HG02678 (cell line): ENCODE measurements at regions not wholly inside any gene's neighbourhood (a gene's known extent, or its start where the extent isn't known, plus 50 kb on each side); places are given as distances from the start of the nearest gene placed in this dataset.

Source experiments
- ATAC-seq: cut with Tn5 transposase; IDR thresholded peaks from one replicate; pipeline ENCODE4 v1.9.1; 2021; ENCODE audit warnings: mild to moderate bottlenecking, moderate library complexity; ENCODE audit not compliant: unreplicated experiment

- no peak for ATAC-seq
Measured at GRCh38 chr4:138927072-138927471, 88.5 kb upstream of the NOCT start.

DNA sequence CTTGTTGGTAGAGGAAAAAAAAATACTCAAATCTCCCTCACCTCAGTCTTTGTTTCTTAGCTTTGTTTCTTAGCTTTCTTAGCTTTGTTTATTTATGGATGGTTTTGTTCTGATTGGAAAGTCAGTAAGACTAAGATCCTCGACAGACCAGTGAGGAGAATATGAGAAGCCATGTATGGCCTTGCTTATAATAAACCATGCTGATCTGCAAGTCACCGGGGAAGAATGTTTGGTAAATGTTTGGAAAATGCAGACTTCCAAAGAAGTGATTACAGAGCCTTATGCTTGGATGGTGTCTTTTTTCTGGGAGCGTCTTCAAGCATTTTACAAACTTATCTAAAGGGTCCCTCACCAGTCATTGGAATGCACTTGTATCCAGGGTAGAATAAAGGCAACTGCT lies 90.1 kb upstream of the NOCT start:
- ATAC-seq = no peak

- peak; percentile 97 for ATAC-seq
Measured at GRCh38 chr4:138919094-138919936, 96.3 kb upstream of the NOCT start.

DNA sequence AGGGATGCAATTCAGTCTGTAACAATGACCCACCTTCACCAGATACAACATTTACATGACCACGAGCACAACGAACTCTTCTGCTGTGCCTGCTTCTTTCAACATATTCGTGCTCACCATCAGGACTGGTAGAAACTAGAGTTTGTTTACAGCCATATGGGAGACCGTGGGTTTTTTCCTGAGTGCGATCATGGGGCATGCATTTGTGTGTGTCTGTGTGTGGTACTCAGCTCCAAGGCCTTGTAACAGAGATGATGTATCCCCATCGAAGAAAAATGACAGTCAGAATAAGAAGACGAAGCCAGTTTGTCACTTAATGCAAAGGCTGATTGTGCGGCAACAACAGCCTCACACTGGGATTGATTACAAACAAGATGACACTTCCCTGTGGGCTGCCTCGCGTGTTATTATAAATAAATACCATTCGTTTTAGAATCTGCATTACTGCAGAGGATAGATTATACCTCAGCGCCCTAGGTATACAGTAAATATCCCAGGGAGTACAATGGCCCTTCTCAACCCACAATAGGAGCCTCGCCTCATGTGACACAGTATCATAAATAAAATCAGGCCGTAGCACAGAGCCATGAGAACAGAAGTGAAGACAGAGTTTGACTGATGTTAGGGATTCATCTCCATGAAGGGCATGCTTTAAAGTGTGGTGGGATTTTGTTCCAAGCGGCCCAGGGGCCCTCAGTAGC lies 97.3 kb upstream of the NOCT start:
- no peak for ATAC-seq

- ATAC-seq = no peak
Measured at GRCh38 chr4:138916763-138917162, 98.8 kb upstream of the NOCT start.

DNA sequence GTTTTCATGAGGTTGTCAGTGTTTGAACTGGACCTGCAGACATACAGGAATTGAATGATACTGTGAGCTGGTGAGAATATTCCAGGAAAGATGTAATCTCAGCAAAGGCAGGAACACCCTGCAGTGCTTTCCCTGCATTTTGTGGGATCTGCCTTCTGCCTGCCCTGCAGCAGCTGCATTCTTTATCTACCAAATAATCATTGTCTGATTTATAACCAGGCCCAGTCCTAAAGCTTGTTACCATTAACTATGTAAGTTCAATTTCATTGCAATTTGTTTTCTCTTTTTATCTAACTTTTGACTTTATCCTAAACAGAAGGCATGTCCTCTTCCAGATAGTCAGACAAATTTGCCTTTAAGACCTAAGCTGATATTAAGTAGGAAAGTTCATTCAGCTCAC lies 99.8 kb upstream of the NOCT start:
- ATAC-seq = no peak

GRCh38 chr4:138912704-138913340 lies 102.8 kb upstream of the NOCT start:
- no peak for ATAC-seq

DNA sequence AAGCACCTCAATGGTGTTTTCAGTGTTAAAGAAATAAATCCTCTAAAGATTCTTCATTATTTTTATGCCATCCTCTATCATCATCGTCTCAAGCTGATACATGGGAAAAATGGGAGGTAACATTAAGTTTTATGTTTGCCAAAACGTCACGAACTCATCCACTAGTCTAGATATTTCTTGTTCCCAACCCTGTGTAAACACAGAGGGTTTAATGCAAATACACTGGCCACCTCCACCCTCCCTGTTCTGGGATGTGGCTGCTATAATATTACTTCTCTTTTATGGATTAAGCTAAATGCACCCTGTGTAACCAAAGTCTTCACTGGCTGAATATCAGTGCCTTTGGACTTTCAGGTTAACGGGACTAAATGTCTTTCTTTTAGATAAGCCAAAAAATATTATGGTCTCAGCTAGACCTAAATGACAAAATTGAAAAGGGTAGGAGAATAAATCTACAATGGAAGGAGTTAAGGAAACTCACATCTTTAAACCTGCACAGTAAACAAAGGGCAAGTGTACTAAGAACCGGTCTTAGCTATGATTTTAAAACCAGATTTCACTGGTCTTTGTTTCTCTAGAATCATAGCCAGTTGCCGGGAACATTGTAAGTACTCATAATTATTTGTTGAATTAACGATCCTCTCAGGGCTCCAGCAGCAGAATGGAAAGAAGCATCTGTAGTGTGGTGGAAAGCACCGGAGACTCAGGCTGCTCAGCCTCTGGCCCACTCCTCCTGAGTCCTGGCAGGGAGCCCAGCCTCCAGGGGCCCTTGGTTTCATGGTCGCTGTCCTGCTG lies 103.5 kb upstream of the NOCT start:
- no peak for ATAC-seq

DNA sequence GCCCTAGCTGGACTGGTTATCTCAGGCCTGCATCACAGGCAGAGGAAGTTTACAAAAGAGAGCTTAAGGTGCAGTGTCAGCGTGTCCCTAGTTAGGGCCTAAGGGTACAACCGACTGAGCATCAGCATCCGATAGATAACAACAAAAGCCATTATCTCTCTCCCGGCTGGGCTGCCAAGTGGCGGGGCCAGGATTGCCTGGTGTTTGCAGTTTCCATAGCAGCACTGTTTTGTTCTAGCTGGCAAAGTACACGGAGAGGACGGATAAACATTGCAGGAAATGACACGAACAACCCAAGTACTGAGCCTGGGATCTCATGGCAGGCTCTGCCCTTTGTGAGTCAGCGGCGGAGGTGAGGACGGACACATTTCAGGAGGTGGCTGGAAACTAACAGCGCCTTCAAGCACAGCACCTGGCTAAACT lies 104.7 kb upstream of the NOCT start:
- no peak for ATAC-seq

DNA sequence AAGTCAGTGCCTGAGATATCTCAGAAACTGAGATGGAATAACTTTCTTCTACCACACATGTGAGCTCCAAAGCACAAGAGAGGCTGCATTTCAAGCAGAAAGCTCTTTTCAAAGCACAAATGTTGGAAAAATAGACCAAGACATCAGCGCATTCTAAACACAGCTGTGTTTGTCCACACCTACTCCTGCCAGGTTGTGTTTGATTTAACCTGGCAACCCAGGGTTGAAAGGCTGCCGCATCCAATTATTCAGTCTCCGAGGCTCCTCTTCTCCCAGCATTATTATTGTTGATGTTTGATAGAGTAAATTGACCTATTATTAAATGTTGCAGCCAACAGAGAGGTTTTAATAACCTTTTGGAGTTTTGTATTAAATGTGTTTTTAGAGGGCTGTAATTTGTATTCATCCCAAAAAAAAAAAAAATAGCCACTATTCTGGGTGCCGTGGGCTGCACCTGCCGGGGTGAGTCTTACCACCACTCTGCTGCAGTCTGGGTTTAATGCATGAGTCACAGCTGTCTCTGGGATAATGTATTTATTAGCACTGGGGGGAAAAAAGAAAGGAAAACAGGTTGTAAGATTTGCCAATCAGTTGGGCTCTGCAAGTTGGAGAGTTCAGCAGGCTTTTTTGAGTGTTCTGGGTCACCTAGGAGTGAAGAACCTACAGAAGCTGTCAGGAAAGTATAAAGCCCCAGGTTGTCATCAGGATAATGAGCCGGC lies 105.2 kb upstream of the NOCT start:
- ATAC-seq = no peak

DNA sequence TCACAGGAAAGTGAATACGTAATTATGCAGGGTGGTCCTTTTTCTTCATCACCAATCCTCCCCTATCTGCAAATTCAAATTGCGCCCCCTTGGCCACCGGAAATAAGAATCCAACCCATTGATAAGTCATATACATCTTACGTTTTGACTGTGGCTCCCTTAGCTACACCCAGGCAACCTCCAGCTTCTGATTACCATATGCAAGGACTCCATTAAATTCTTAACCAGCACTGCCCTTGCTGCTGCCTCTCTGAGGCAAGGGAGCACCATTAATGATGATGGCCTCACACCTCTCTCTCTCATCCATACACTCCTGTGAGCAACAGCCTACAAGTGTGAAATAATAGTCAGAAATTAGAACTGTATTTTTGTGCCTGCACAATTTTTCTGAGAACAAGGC lies 106.0 kb upstream of the NOCT start:
- no peak for ATAC-seq

- ATAC-seq = no peak
Measured at GRCh38 chr4:138908134-138908533, 107.4 kb upstream of the NOCT start.

DNA sequence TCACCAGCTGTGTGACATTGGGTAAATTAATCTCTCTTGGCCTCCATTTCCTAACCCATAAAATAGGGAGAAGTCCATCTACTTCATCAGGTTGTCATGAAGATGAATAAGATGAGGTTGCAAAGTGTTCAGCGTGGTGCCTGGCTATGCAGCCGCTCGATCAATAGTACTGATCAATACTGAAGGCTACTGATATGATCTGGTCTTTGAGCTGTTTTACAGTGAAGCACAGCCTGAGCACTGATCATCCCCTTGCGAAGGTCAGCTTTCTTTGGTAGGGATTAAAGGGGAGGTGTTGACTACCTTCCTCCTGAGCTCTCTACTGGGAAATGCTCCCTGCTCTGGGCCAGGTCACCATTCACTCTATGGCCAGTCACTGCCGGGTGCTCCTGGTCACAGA lies 108.4 kb upstream of the NOCT start:
- no peak for ATAC-seq

- ATAC-seq = no peak
Measured at GRCh38 chr4:138904793-138905192, 110.8 kb upstream of the NOCT start.

GRCh38 chr4:138903185-138903584 lies 112.4 kb upstream of the NOCT start:
- no peak for ATAC-seq

DNA sequence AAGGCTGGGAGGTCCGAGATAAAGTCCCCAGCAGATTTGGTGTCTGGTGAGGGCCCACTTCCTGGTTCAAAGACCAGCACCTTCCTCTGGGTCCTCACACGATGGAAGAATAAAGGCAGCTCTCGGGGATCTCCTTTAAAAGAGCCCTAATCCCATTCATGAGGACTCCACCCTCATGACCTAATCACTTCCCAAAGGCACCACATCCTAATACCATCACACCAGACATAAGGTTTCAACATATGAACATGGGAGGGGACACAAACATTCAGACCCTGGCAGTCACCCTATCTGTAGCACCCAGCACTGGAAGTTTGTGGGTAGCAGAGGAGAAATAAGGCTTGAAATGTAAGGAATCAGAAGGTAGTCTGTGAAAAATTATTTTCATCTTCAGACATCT lies 112.9 kb upstream of the NOCT start:
- no peak for ATAC-seq

GRCh38 chr4:138901177-138901576 lies 114.4 kb upstream of the NOCT start:
- ATAC-seq = no peak

DNA sequence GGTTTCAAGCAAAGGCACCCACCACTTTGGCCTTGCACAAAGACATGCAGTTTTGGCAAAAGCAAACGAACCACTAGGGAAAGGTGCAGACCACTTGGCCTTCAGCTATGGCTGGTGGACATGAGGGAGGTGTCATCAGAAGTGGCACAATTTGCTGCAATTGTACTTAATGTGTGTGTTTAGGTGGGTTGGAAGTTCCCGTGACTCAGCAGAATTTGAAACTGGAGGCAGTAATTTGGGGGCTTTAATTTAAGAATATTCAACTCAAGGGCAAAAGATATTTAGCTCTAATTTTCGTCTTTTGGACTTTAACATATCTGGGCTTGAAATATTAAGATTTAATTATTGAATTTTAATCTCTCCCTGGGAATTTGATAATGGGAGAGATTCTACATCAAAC lies 115.6 kb upstream of the NOCT start:
- ATAC-seq = no peak

DNA sequence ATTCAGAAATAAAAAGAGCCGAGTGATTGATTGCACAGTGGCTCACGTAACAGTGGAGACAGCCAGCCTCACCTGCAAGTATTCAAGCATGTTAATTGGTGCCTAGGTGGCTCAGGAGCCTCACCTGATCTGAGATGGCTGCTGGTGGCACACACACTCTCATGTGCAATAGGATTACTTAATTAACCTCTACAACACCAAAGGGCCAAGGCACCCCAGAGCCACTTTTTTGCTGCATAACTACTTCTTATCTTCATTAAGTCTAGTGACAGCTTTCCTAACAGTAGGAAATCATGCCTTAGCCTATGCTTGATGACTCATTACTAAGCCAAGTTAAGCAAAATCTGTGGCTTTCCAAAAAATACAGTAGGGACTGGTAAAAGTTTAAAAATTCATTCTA lies 117.3 kb upstream of the NOCT start:
- ATAC-seq = no peak

GRCh38 chr4:138897811-138898226 lies 117.8 kb upstream of the NOCT start:
- ATAC-seq = no peak
